NCI-H2029 (cell line): ENCODE measurements at regions not wholly inside any gene's neighbourhood (a gene's known extent, or its start where the extent isn't known, plus 50 kb on each side); places are given as distances from the start of the nearest gene placed in this dataset.

Experiments
- DNase-seq: peaks from one replicate; lab custom pipeline; 2025; lab: John Stamatoyannopoulos, UW

- DNase-seq, result no peak
Measured at GRCh38 chr7:7118822-7119221, 63.5 kb upstream of the C1GALT1 start.

- DNase-seq, result peak; percentile 47
Measured at GRCh38 chr7:7119729-7120128, 62.6 kb upstream of the C1GALT1 start.

GRCh38 chr7:7122033-7122478 is 60.3 kb upstream of the C1GALT1 start:
- DNase-seq, result no peak

GRCh38 chr7:7122701-7123281 is 59.6 kb upstream of the C1GALT1 start:
- no peak for DNase-seq

GRCh38 chr7:7125963-7126362 is 56.4 kb upstream of the C1GALT1 start:
- DNase-seq, result no peak

- no peak for DNase-seq
Measured at GRCh38 chr7:7127773-7128172, 54.6 kb upstream of the C1GALT1 start.

GRCh38 chr7:7129381-7129780 is 53.0 kb upstream of the C1GALT1 start:
- DNase-seq, result no peak

GRCh38 chr7:7131273-7131672 is 51.1 kb upstream of the C1GALT1 start:
- no peak for DNase-seq
